H1 (cell line): ENCODE measurements at regions not wholly inside any gene's neighbourhood (a gene's known extent, or its start where the extent isn't known, plus 50 kb on each side); places are given as distances from the start of the nearest gene placed in this dataset.

Experiments
- BACH1 ChIP-seq: IDR thresholded peaks from 2 replicates; pipeline ENCODE4 v1.6.1; 2012; ENCODE audit warnings: low read length, improper control_type of control experiment
- CHD7 ChIP-seq: fragments of 300-600 bp; sonication (generic); IDR thresholded peaks from 2 replicates; pipeline ENCODE4 v1.7.1; 2012; ENCODE audit warnings: low read length, moderate library complexity, mild to moderate bottlenecking, inconsistent platforms; ENCODE audit not compliant: insufficient replicate concordance
- EZH2 ChIP-seq: fragments of 200-600 bp; sonication (generic); IDR thresholded peaks from 2 replicates; pipeline ENCODE4 v1.7.1; 2012; ENCODE audit warnings: low read depth, mild to moderate bottlenecking, moderate library complexity, low read length, inconsistent platforms; ENCODE audit not compliant: severe bottlenecking
- GABPA ChIP-seq: IDR thresholded peaks from 2 replicates; pipeline ENCODE4 v1.6.1; 2011; ENCODE audit warnings: mild to moderate bottlenecking, low read length, moderate library complexity, borderline replicate concordance; ENCODE audit not compliant: insufficient read depth
- KDM1A ChIP-seq: fragments of 200-600, 300-600 bp; sonication (generic); IDR thresholded peaks from 2 replicates; pipeline ENCODE4 v1.7.1; 2016; ENCODE audit warnings: mild to moderate bottlenecking, low read length, borderline replicate concordance
- NANOG ChIP-seq: IDR thresholded peaks from 2 replicates; pipeline ENCODE4 v1.6.1; 2011; ENCODE audit warnings: low read length, low read depth, mild to moderate bottlenecking, inconsistent platforms; ENCODE audit not compliant: insufficient read depth, poor library complexity, severe bottlenecking
- PHF8 ChIP-seq: fragments of 200-600 bp; sonication (generic); conservative IDR thresholded peaks from 2 replicates; pipeline ENCODE4 v1.7.1; 2012; ENCODE audit warnings: low read depth, mild to moderate bottlenecking, inconsistent platforms, low read length, moderate library complexity
- SIX5 ChIP-seq: IDR thresholded peaks from 2 replicates; pipeline ENCODE4 v1.6.1; 2011; ENCODE audit warnings: mild to moderate bottlenecking, low read depth, low read length
- TCF12 ChIP-seq: IDR thresholded peaks from 2 replicates; pipeline ENCODE4 v1.6.1; 2011; ENCODE audit warnings: low read depth, mild to moderate bottlenecking, low read length

- no peak for TF ChIP-seq CHD7
- TF ChIP-seq PHF8, result no peak
- no peak for TF ChIP-seq BACH1
- no peak for TF ChIP-seq NANOG
- no peak for TF ChIP-seq EZH2
- TF ChIP-seq TCF12, result no peak
- TF ChIP-seq GABPA, result no peak
- no peak for TF ChIP-seq KDM1A
- no peak for TF ChIP-seq SIX5
Measured at GRCh38 chr10:42883993-42884983, 101.7 kb downstream of the BMS1 start (continued).
